K562 (cell line): ENCODE measurements at regions not wholly inside any gene's neighbourhood (a gene's known extent, or its start where the extent isn't known, plus 50 kb on each side); places are given as distances from the start of the nearest gene placed in this dataset.

Source experiments
- ATAC-seq: fragments of 200-7000 bp; cut with Tn5 transposase; 3 replicates; pipeline ENCODE4 v1.9.1; 2020; ENCODE audit warnings: moderate library complexity
- BruUV-seq: library from RNA; stranded (reverse); fragments of 400-500 nt; replicated peaks from 2 replicates; lab custom pipeline; 2021; lab: Mats Ljungman, UMichigan
- CTCF ChIA-PET: fragments of 300-600 bp; formaldehyde crosslinking; extraction: SDS; loops from one replicate; lab custom pipeline; 2021; ENCODE audit warnings: low intra/inter-chr PET ratio; lab: Yijun Ruan, JAX
- POLR2A ChIA-PET: fragments of 300-600, 350-650 bp; sonication (Branson Sonifier 250); formaldehyde crosslinking; extraction: SDS; loops from one replicate; lab custom pipeline; 2021; ENCODE audit warnings: antibody characterized with exemption, inconsistent platforms; lab: Yijun Ruan, JAX
- DNase-seq, 4 experiments: peaks; one replicate each; pipeline versions ENCODE4 v3.0.0 to v3.0.0-alpha.2; 2011 to 2018; ENCODE audit warnings: low spot score in 3 of 4, mixed read lengths in 3 of 4; ENCODE audit errors: extremely low read depth in 1 of 4
- FAIRE-seq: peaks from 2 replicates; lab custom pipeline; 2011; peaks lifted over from hg19 to GRCh38; lab: Jason Lieb, UNC
- H2AFZ ChIP-seq: 2 replicates; pipeline ENCODE4 v1.6.0; 2011; ENCODE audit warnings: low read depth, low read length, control low read depth, inconsistent platforms
- H3K27ac ChIP-seq: fragments of 200-600 bp; 3 replicates; pipeline ENCODE4 v1.8.0; 2011; ENCODE audit warnings: low read depth, mild to moderate bottlenecking, control low read depth, inconsistent platforms, low read length, moderate library complexity, mixed read lengths; ENCODE audit errors: extremely low read depth
- H3K27me3 ChIP-seq, 2 experiments: fragments of 300-600 bp in 1 of 2; 2 replicates in 1 of 2; 3 replicates in 1 of 2; pipeline versions ENCODE4 v1.6.0 to v1.8.0; 2011; ENCODE audit warnings: inconsistent platforms in 2 of 2, low read length in 2 of 2, mild to moderate bottlenecking in 1 of 2, mixed read lengths in 1 of 2, moderate library complexity in 1 of 2; ENCODE audit not compliant: control insufficient read depth in 2 of 2, insufficient read depth in 2 of 2
- H3K36me3 ChIP-seq: fragments of 300-600 bp; 3 replicates; pipeline ENCODE4 v1.8.0; 2011; ENCODE audit warnings: mild to moderate bottlenecking, low read length, inconsistent platforms; ENCODE audit not compliant: control insufficient read depth, insufficient read depth
- H3K4me1 ChIP-seq, 2 experiments: fragments of 200-600 bp in 1 of 2; replicated peaks in 1 of 2; 2 replicates in 1 of 2; 3 replicates in 1 of 2; pipeline versions ENCODE4 v1.5.1 to v1.8.0; 2011; ENCODE audit warnings: inconsistent platforms in 2 of 2, low read length in 2 of 2, mild to moderate bottlenecking in 1 of 2, mixed read lengths in 1 of 2, moderate library complexity in 1 of 2; ENCODE audit not compliant: control insufficient read depth in 2 of 2, insufficient read depth in 2 of 2
- H3K4me2 ChIP-seq: 2 replicates; pipeline ENCODE4 v1.6.1; 2011; ENCODE audit warnings: low read length, control low read depth, inconsistent platforms, mixed read lengths; ENCODE audit not compliant: insufficient read depth
- H3K4me3 ChIP-seq: fragments of 200-600 bp; sonication (generic), shearing (Covaris generic); 2 replicates; pipeline ENCODE4 v1.5.1; 2016; ENCODE audit warnings: control low read depth, inconsistent platforms
- H3K79me2 ChIP-seq: fragments of 200-600 bp; 3 replicates; pipeline ENCODE4 v1.8.0; 2011; ENCODE audit warnings: low read length, inconsistent platforms; ENCODE audit not compliant: control insufficient read depth, insufficient read depth
- H3K9ac ChIP-seq, 2 experiments: 2 replicates each; pipeline versions ENCODE4 v1.6.0 to v1.6.1; 2011; ENCODE audit warnings: low read depth in 2 of 2, low read length in 2 of 2, control low read depth in 1 of 2, inconsistent platforms in 1 of 2, mild to moderate bottlenecking in 1 of 2, mixed read lengths in 1 of 2; ENCODE audit not compliant: insufficient read depth in 1 of 2
- H3K9me1 ChIP-seq: one replicate; pipeline ENCODE4 v1.6.0; 2011; ENCODE audit warnings: inconsistent platforms, mild to moderate bottlenecking, low read length, moderate library complexity; ENCODE audit not compliant: control insufficient read depth, insufficient read depth
- H3K9me3 ChIP-seq: replicated peaks from 2 replicates; pipeline ENCODE4 v1.5.1; 2011; ENCODE audit warnings: low read depth, low read length, inconsistent platforms; ENCODE audit not compliant: control insufficient read depth, insufficient read depth
- H4K20me1 ChIP-seq: replicated peaks from 2 replicates; pipeline ENCODE4 v1.6.1; 2011; ENCODE audit warnings: low read length, inconsistent platforms, mixed read lengths; ENCODE audit not compliant: control insufficient read depth, insufficient read depth
- GTF2E2 ChIP-seq: fragments of 200-800 bp; sonication (Bioruptor generic); IDR thresholded peaks from 2 replicates; pipeline ENCODE4 v1.6.1; 2016; ENCODE audit warnings: missing genetic modification characterization, missing compliant biosample characterization
- HNRNPK ChIP-seq: fragments of 200-400 bp; formaldehyde crosslinking; IDR thresholded peaks from one replicate; pipeline ENCODE4 v1.6.1; 2018; ENCODE audit warnings: mild to moderate bottlenecking, low read depth, low read length; ENCODE audit not compliant: poor library complexity, severe bottlenecking
- NCOA6 ChIP-seq: fragments of 450-650 bp; IDR thresholded peaks from 2 replicates; pipeline ENCODE4 v1.6.1; 2017; ENCODE audit warnings: mild to moderate bottlenecking
- NFE2 ChIP-seq: IDR thresholded peaks from 2 replicates; pipeline ENCODE4 v1.6.1; 2014; ENCODE audit warnings: antibody characterized with exemption, low read depth
- PRPF4 ChIP-seq: fragments of 200-400 bp; formaldehyde crosslinking; IDR thresholded peaks from one replicate; pipeline ENCODE4 v1.6.1; 2017; ENCODE audit warnings: low read length, low read depth, mild to moderate bottlenecking; ENCODE audit not compliant: insufficient read depth, poor library complexity, severe bottlenecking
- XRCC4 ChIP-seq: IDR thresholded peaks from one replicate; pipeline ENCODE4 v1.6.1; 2011; ENCODE audit not compliant: insufficient read depth, insufficient read length; ENCODE audit errors: extremely low read depth
- ZNF644 ChIP-seq: fragments of 200-800 bp; sonication (Bioruptor generic); IDR thresholded peaks from 2 replicates; pipeline ENCODE4 v1.6.1; 2016; ENCODE audit warnings: low read depth, missing genetic modification characterization, missing compliant biosample characterization
- WGBS: fragments of 100-300 bp; shearing (Covaris generic); methylation state at CpG from one replicate; pipeline ENCODE4 v1.1.6; 2016; ENCODE audit warnings: low coverage, mixed read lengths; ENCODE audit not compliant: insufficient coverage; ENCODE audit errors: missing lambda C conversion rate; 5-methylcytosine and 5-hydroxymethylcytosine counted together
- in situ Hi-C: fragments of 300-500 bp; cut with MboI; formaldehyde crosslinking; loops from 4 replicates; pipeline ENCODE4 v1.15.0; 2018; ENCODE audit warnings: inconsistent platforms, mixed read lengths
- intact Hi-C: fragments of 100-400 bp; cut with micrococcal nuclease; formaldehyde crosslinking; loops from 2 replicates; pipeline ENCODE4 v1.14.2; 2022

- DNase-seq (no peak), FAIRE-seq (no peak), ATAC-seq (no peak)
- H3K79me2 ChIP-seq, result no peaks in the 10 kb centered on the region
- H3K27me3 ChIP-seq, result no peaks in the 10 kb centered on the region
- H2AFZ ChIP-seq, result no peak overlapping the region
- no peak overlapping the region for H3K9ac ChIP-seq
- no TSS peak for BruUV-seq
- no peak overlapping the region for H3K27ac ChIP-seq
- CTCF ChIA-PET, result no interaction called here
- H3K4me2 ChIP-seq, result no peak overlapping the region
- intact Hi-C loops, result no loop called here
- no peak overlapping the region for H3K4me3 ChIP-seq
- WGBS, result 0% methylated on average over 6 of the region's 6 CpGs
- POLR2A ChIA-PET, result no interaction called here
- in situ Hi-C loops, result no loop called here
- TF ChIP-seq XRCC4 (no peak), ZNF644 (tag) (no peak), HNRNPK (no peak), NFE2 (no peak), PRPF4 (no peak), GTF2E2 (tag) (no peak), NCOA6 (no peak)
- TF ChIP-seq, all 486 proteins: peak for 0
- Histone ChIP-seq H3K4me1 (no peaks in the 10 kb centered on the region), H4K20me1 (no peaks in the 10 kb centered on the region), H3K9me3 (0 out of 2 replicates have a peak, but pooled peaks cover 2% of the 10 kb centered on the region), H3K36me3 (no peaks in the 10 kb centered on the region), H3K9me1 (no peaks in the 10 kb centered on the region)
Observed at GRCh38 chr17:71176928-71177443, 943.8 kb upstream of the SOX9 start.
